ENCODE measurements at regions not wholly inside any gene's neighbourhood (a gene's known extent, or its start where the extent isn't known, plus 50 kb on each side); places are given as distances from the start of the nearest gene placed in this dataset.

GRCh38 chr16:60458255-60458654 lies 1578.0 kb downstream of the CDH8 start:
- Histone ChIP-seq H4K20me1 (ENCODE audit: insufficient read depth, low read length) (no peaks in the 10 kb centered on the region), H3K4me2 (ENCODE audit: low read depth, low read length) (no peak overlapping the region), H3K27me3 (ENCODE audit: control insufficient read depth in 1 of 2, insufficient read depth in 2 of 2, low read length in 2 of 2) (no peaks in the 10 kb centered on the region), H3K9me3 (ENCODE audit: low read length) (peaks cover 80% of the 10 kb centered on the region), H2AFZ (ENCODE audit: low read length) (no peak overlapping the region), H3K9ac (ENCODE audit: insufficient read depth, low read depth, low read length) (no peak overlapping the region), H3K36me3 (replicated peaks in 1 of 2; ENCODE audit: control insufficient read depth in 1 of 2, insufficient read depth in 2 of 2, low read length in 2 of 2) (no peaks in the 10 kb centered on the region), H3K4me3 (replicated peaks in 1 of 3; ENCODE audit: insufficient read depth in 1 of 3, low read depth in 2 of 3, low read length in 3 of 3) (no peak overlapping the region), H3K4me1 (ENCODE audit: insufficient read depth, low read length) (no peaks in the 10 kb centered on the region), H3K27ac (ENCODE audit: extremely low read length, insufficient read depth, low read length) (no peak overlapping the region), H3K79me2 (ENCODE audit: insufficient read depth, low read length) (no peaks in the 10 kb centered on the region)
- in situ Hi-C loops (cut with HindIII; ENCODE audit: extremely low pct_ligation_motif_present, low pct_unique_long_range_greater_than_20kb) (no loop called here), intact Hi-C loops (cut with micrococcal nuclease; ENCODE audit: unreplicated experiment) (no loop called here)
- WGBS (ENCODE audit: low lambda C conversion rate) = 0% methylated on average over 1 of the region's 1 CpG
- POLR2A ChIA-PET = no interaction called here
- FAIRE-seq (no peak), DNase-seq (ENCODE audit: low spot score) (no peak), ATAC-seq (no peak)
- CTCF ChIA-PET (ENCODE audit: low intra/inter-chr PET ratio, low total read pairs) = no interaction called here
- BruUV-seq (replicated peaks) = no TSS peak
- no peak for TF ChIP-seq ZUFSP (CRISPR knock-in tag; IDR thresholded peaks at IDR 0.05; ENCODE audit: borderline replicate concordance)

GRCh38 chr16:60452646-60453045 lies 1583.6 kb downstream of the CDH8 start:
- H3K4me2 ChIP-seq (ENCODE audit: low read depth, low read length) = no peak overlapping the region
- ChIA-PET POLR2A (no interaction called here), CTCF (ENCODE audit: low intra/inter-chr PET ratio, low total read pairs) (no interaction called here)
- FAIRE-seq (no peak), ATAC-seq (no peak), DNase-seq (ENCODE audit: low spot score) (no peak)
- TF ChIP-seq ZMYM2 (CRISPR knock-in tag; IDR thresholded peaks at IDR 0.05) = no peak
- TF ChIP-seq ZNF75D (CRISPR knock-in tag; IDR thresholded peaks at IDR 0.05; ENCODE audit: borderline replicate concordance) = no peak
- TF ChIP-seq MAFK (conservative IDR thresholded peaks at IDR 0.05 in 1 of 2, IDR thresholded peaks at IDR 0.05 in 1 of 2; ENCODE audit: low read length in 2 of 2) = peak; percentile 66 to 85
- no peak for TF ChIP-seq JUN (CRISPR knock-in tag; IDR thresholded peaks at IDR 0.05)
- no peak for TF ChIP-seq DRAP1 (CRISPR knock-in tag; IDR thresholded peaks at IDR 0.05)
- peak; percentile 78 for TF ChIP-seq MAFF (IDR thresholded peaks at IDR 0.05; ENCODE audit: low read depth, low read length)
- no peak for TF ChIP-seq RBM39 (IDR thresholded peaks at IDR 0.05; ENCODE audit: low read depth, low read length, poor library complexity, severe bottlenecking)
- H3K79me2 ChIP-seq (ENCODE audit: insufficient read depth, low read length) = no peaks in the 10 kb centered on the region
- no peak overlapping the region for H3K9ac ChIP-seq (ENCODE audit: insufficient read depth, low read depth, low read length)
- intact Hi-C loops (cut with micrococcal nuclease; ENCODE audit: unreplicated experiment) = no loop called here
- H3K27me3 ChIP-seq (ENCODE audit: control insufficient read depth in 1 of 2, insufficient read depth in 2 of 2, low read length in 2 of 2) = no peaks in the 10 kb centered on the region
- H4K20me1 ChIP-seq (ENCODE audit: insufficient read depth, low read length) = no peaks in the 10 kb centered on the region
- BruUV-seq (replicated peaks) = no TSS peak
- no peak overlapping the region for H3K27ac ChIP-seq (ENCODE audit: extremely low read length, insufficient read depth, low read length)
- no peaks in the 10 kb centered on the region for H3K4me1 ChIP-seq (ENCODE audit: insufficient read depth, low read length)
- H3K36me3 ChIP-seq (replicated peaks in 1 of 2; ENCODE audit: control insufficient read depth in 1 of 2, insufficient read depth in 2 of 2, low read length in 2 of 2) = no peaks in the 10 kb centered on the region
- peaks cover 81% of the 10 kb centered on the region for H3K9me3 ChIP-seq (ENCODE audit: low read length)
- H3K4me3 ChIP-seq (replicated peaks in 1 of 3; ENCODE audit: insufficient read depth in 1 of 3, low read depth in 2 of 3, low read length in 3 of 3) = no peak overlapping the region
- in situ Hi-C loops (cut with HindIII; ENCODE audit: extremely low pct_ligation_motif_present, low pct_unique_long_range_greater_than_20kb) = no loop called here
- H2AFZ ChIP-seq (ENCODE audit: low read length) = no peak overlapping the region

Data from HepG2 (cell line).